ENCODE measurements at regions not wholly inside any gene's neighbourhood (a gene's known extent, or its start where the extent isn't known, plus 50 kb on each side); places are given as distances from the start of the nearest gene placed in this dataset.

DNA sequence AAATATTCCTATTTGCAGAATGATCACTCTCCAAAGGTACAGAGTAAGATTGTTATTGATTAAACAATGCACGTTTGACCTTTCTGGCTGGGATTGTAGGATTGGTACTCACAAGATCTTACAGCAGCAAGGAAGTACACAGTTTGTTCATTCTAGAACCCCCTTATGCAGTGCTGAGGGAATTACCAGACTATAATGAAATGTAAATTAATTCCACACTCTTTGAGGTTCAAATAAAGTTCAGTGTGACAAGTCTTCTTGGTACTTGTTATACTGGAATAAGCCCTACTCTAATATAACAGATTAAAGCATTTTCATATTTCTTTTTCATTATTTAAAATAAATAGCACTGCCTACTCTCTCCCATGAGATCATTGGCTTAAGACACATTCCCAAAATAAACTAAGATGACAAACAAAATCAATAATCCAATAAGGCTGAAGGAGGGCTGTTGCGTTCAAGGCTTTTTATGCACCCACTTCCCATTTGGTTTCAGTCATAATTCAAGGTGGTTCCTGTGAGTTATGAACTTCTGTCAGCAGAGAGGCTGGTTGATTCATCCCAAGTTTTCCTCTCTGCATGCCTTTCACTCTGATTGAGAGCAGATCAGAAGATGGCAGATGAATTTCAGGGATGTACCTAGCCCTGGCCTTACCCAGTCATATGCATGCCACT, 881.5 kb downstream of the C6orf118 start:
- no peaks in the 10 kb centered on the region for H3K9me3 ChIP-seq
- intact Hi-C loops (cut with DNase I), result no loop called here
- no peaks in the 10 kb centered on the region for H3K27me3 ChIP-seq
- no peaks in the 10 kb centered on the region for H3K36me3 ChIP-seq
- H3K4me3 ChIP-seq, result no peak overlapping the region
- DNase-seq (no peak), ATAC-seq (no peak)
- no peaks in the 10 kb centered on the region for H3K4me1 ChIP-seq
- no peak overlapping the region for H3K27ac ChIP-seq
- TF ChIP-seq, protein P1, sequence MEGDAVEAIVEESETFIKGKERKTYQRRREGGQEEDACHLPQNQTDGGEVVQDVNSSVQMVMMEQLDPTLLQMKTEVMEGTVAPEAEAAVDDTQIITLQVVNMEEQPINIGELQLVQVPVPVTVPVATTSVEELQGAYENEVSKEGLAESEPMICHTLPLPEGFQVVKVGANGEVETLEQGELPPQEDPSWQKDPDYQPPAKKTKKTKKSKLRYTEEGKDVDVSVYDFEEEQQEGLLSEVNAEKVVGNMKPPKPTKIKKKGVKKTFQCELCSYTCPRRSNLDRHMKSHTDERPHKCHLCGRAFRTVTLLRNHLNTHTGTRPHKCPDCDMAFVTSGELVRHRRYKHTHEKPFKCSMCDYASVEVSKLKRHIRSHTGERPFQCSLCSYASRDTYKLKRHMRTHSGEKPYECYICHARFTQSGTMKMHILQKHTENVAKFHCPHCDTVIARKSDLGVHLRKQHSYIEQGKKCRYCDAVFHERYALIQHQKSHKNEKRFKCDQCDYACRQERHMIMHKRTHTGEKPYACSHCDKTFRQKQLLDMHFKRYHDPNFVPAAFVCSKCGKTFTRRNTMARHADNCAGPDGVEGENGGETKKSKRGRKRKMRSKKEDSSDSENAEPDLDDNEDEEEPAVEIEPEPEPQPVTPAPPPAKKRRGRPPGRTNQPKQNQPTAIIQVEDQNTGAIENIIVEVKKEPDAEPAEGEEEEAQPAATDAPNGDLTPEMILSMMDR (IDR thresholded peaks at IDR 0.05), result no peak

DNA sequence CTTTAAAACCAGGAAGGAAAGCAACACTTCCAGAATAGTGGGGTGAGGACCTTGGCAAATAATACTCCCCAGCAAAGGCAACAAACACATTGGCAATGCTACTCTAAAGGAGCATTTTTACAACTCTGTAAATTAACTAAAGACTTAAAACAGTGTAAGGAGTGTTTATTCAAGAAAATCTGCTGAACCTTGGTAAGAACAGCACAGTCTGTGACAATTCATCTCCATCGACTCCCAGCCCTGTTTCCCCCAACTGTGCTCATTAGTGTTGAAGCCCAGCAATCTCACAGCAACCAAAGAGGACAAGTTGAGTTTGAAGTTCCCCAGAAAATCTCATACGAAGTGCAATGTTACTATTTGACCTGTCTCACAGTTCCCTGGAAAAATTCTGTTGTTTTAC, 884.9 kb downstream of the C6orf118 start:
- Histone ChIP-seq H3K4me3 (no peak overlapping the region), H3K27ac (no peak overlapping the region), H3K9me3 (no peaks in the 10 kb centered on the region), H3K4me1 (no peaks in the 10 kb centered on the region), H3K36me3 (no peaks in the 10 kb centered on the region), H3K27me3 (no peaks in the 10 kb centered on the region)
- TF ChIP-seq, protein P1 (IDR thresholded peaks at IDR 0.05), result no peak
- DNase-seq, result no peak
- intact Hi-C loops (cut with DNase I), result no loop called here
- ATAC-seq, result no peak

DNA sequence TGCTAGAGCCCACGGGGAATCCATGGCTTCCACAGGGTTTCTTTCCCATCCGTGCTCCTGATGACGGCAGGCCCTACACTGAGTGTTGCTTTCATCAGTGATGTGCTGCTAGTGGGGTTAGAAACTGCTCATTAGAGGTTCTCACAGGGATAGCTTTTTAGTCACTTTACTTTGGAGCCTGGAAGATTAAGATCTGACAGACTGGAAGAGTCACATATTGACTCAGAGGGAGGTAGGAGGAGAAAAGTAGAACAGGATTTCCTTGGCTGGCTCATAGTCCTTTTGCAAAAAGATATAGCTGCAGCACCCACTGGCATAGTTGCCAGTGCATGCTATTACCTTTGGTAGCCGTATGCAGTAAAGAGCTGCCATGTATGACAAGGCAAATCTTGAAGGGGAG, 890.3 kb downstream of the C6orf118 start:
- no peaks in the 10 kb centered on the region for H3K36me3 ChIP-seq
- no peak overlapping the region for H3K27ac ChIP-seq
- TF ChIP-seq, protein P1 (IDR thresholded peaks at IDR 0.05), result no peak
- DNase-seq (no peak), ATAC-seq (no peak)
- no peaks in the 10 kb centered on the region for H3K4me1 ChIP-seq
- intact Hi-C loops (cut with DNase I), result no loop called here
- no peaks in the 10 kb centered on the region for H3K9me3 ChIP-seq
- no peak overlapping the region for H3K4me3 ChIP-seq
- H3K27me3 ChIP-seq, result no peaks in the 10 kb centered on the region

DNA sequence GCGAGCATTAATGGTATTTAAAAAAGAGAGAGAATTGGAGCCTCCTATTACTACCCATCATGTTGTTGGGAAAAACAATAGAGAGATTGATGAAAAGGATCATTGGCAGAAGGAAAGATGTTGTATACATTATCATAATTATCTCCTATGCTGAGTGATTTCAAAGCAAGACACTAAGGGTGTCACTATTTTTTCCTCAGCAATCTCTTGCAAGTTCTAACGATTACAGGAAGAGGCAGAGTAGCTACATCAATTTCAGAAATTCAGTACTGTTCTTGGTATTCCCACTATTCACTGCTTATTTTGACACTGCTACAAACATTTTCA, 891.2 kb downstream of the C6orf118 start:
- TF ChIP-seq, protein P1 (IDR thresholded peaks at IDR 0.05), result no peak
- no peak overlapping the region for H3K4me3 ChIP-seq
- ATAC-seq, result no peak

DNA sequence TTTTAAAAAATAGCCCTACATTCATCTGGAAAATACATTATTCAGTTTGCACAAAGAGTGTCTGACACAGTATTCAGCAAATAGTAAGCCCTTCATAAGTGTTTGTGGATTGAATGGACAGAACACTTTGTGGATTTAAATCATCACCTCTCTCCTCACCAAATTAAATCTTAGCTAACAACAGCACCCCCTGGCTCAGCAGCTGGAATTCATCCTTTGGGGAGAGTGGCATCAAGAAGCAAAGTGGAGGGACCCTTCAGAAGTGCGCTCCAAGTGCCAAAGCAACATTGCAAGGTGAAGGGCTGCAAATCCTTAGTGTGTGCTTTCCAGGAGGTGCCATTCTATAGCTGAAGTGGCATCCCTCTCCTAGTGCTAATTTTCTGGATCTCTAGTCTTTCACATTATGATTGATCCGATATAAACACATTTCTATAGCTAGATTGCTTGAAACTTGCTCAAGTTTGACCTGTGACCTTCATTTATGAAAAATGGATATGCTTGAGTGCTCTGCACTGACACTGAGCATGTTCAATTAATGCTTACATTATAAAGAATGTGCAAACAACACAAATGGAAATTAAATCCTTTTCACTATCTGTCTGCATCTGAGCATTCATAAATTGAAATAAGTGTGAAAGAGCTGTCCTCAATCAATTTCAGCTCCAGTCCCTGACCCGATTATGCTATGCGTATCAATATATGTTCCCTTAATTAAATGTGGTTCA, 891.7 kb downstream of the C6orf118 start:
- TF ChIP-seq, protein P1 (IDR thresholded peaks at IDR 0.05), result no peak
- DNase-seq (no peak), ATAC-seq (no peak)
- no peak overlapping the region for H3K27ac ChIP-seq
- H3K9me3 ChIP-seq, result no peaks in the 10 kb centered on the region
- H3K4me3 ChIP-seq, result no peak overlapping the region
- no peaks in the 10 kb centered on the region for H3K4me1 ChIP-seq
- intact Hi-C loops (cut with DNase I), result no loop called here
- H3K27me3 ChIP-seq, result no peaks in the 10 kb centered on the region
- no peaks in the 10 kb centered on the region for H3K36me3 ChIP-seq

More for the DNA sequence above, 891.2 kb downstream of the C6orf118 start:
- no peaks in the 10 kb centered on the region for H3K27me3 ChIP-seq
- H3K36me3 ChIP-seq, result no peaks in the 10 kb centered on the region
- no peak for DNase-seq
- H3K9me3 ChIP-seq, result no peaks in the 10 kb centered on the region
- H3K4me1 ChIP-seq, result no peaks in the 10 kb centered on the region
- intact Hi-C loops (cut with DNase I), result no loop called here
- H3K27ac ChIP-seq, result no peak overlapping the region
